HG03469 (cell line): ENCODE measurements at regions not wholly inside any gene's neighbourhood (a gene's known extent, or its start where the extent isn't known, plus 50 kb on each side); places are given as distances from the start of the nearest gene placed in this dataset.

Experiments used
- ATAC-seq: cut with Tn5 transposase; IDR thresholded peaks from one replicate; pipeline ENCODE4 v1.9.1; 2021; ENCODE audit warnings: mild to moderate bottlenecking, moderate library complexity, moderate number of reproducible peaks; ENCODE audit not compliant: unreplicated experiment

- no peak for ATAC-seq
These were observed 438.3 kb downstream of the SLC16A7 start for GRCh38 chr12:60034147-60034546.

GRCh38 chr12:60035835-60036234 is 440.0 kb downstream of the SLC16A7 start:
- no peak for ATAC-seq

- no peak for ATAC-seq
These were observed 447.0 kb downstream of the SLC16A7 start for GRCh38 chr12:60042835-60043234.

- ATAC-seq: no peak
These were observed 447.4 kb downstream of the SLC16A7 start for GRCh38 chr12:60043236-60043635.

GRCh38 chr12:60052483-60052882 is 456.7 kb downstream of the SLC16A7 start:
- no peak for ATAC-seq

GRCh38 chr12:60059180-60059579 is 463.4 kb downstream of the SLC16A7 start:
- no peak for ATAC-seq

- ATAC-seq: no peak
These were observed 470.8 kb downstream of the SLC16A7 start for GRCh38 chr12:60066655-60067054.

- ATAC-seq: no peak
These were observed 474.7 kb downstream of the SLC16A7 start for GRCh38 chr12:60070552-60070951.

GRCh38 chr12:60071759-60072191 is 475.9 kb downstream of the SLC16A7 start:
- ATAC-seq: no peak

GRCh38 chr12:60072911-60073310 is 477.1 kb downstream of the SLC16A7 start:
- no peak for ATAC-seq

- no peak for ATAC-seq
These were observed 479.3 kb downstream of the SLC16A7 start for GRCh38 chr12:60075091-60075490.

GRCh38 chr12:60078026-60078425 is 482.2 kb downstream of the SLC16A7 start:
- no peak for ATAC-seq

- ATAC-seq: no peak
These were observed 497.6 kb downstream of the SLC16A7 start for GRCh38 chr12:60093428-60093827.

- no peak for ATAC-seq
These were observed 498.6 kb downstream of the SLC16A7 start for GRCh38 chr12:60094436-60094835.

- no peak for ATAC-seq
These were observed 500.9 kb downstream of the SLC16A7 start for GRCh38 chr12:60096727-60097126.

GRCh38 chr12:60100160-60100559 is 504.3 kb downstream of the SLC16A7 start:
- ATAC-seq: no peak

- ATAC-seq: no peak
These were observed 505.0 kb downstream of the SLC16A7 start for GRCh38 chr12:60100852-60101251.

- no peak for ATAC-seq
These were observed 505.9 kb downstream of the SLC16A7 start for GRCh38 chr12:60101715-60102114.

GRCh38 chr12:60106214-60106613 is 510.4 kb downstream of the SLC16A7 start:
- ATAC-seq: no peak

GRCh38 chr12:60107992-60108391 is 512.2 kb downstream of the SLC16A7 start:
- no peak for ATAC-seq

GRCh38 chr12:60112063-60112462 is 516.2 kb downstream of the SLC16A7 start:
- ATAC-seq: no peak

GRCh38 chr12:60112763-60113162 is 516.9 kb downstream of the SLC16A7 start:
- ATAC-seq: no peak

- no peak for ATAC-seq
These were observed 518.3 kb downstream of the SLC16A7 start for GRCh38 chr12:60114169-60114568.

- ATAC-seq: no peak
These were observed 523.5 kb downstream of the SLC16A7 start for GRCh38 chr12:60119327-60119726.
